Vagina (tissue), 2 donors: ENCODE measurements at regions not wholly inside any gene's neighbourhood (a gene's known extent, or its start where the extent isn't known, plus 50 kb on each side); places are given as distances from the start of the nearest gene placed in this dataset.

Experiments
- POLR2A ChIP-seq, 2 donors: fragments of 450-650 bp; IDR thresholded peaks; one replicate each; pipeline ENCODE4 v1.6.1; 2017; ENCODE audit warnings: antibody characterized with exemption in 2 of 2, mild to moderate bottlenecking in 2 of 2, moderate library complexity in 2 of 2
- TF ChIP-seq, protein P1 (sequence below), 3 experiments: fragments of 450-650 bp in 2 of 3; fragments of 200-600 bp in 1 of 3; sonication (generic) in 1 of 3; IDR thresholded peaks; one replicate each; pipeline ENCODE4 v1.5.1; 2017 to 2019; ENCODE audit warnings: antibody characterized with exemption in 3 of 3, mild to moderate bottlenecking in 2 of 3, moderate library complexity in 2 of 3

DNA sequence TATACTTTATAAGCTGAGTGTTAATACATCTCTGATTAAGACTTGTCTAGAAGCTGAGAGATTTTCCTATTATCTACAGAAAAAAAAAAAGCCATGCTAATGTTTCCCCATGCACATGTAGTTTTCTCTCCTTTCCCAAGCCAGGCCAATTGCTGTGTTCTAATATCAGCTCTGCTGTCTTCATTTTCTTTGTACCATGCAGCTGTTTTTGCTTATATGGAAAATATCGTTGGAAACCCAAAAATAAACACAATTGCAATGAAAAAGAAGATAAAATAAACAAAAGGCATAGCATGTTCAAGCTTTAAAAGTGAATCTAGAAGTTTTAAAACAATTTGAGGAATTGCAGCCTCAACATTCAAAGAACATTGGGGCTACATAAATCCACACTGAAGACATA lies 817.4 kb upstream of the ACVR2A start:
- TF ChIP-seq POLR2A (IDR thresholded peaks at IDR 0.05) = no peak
- TF ChIP-seq, protein P1, sequence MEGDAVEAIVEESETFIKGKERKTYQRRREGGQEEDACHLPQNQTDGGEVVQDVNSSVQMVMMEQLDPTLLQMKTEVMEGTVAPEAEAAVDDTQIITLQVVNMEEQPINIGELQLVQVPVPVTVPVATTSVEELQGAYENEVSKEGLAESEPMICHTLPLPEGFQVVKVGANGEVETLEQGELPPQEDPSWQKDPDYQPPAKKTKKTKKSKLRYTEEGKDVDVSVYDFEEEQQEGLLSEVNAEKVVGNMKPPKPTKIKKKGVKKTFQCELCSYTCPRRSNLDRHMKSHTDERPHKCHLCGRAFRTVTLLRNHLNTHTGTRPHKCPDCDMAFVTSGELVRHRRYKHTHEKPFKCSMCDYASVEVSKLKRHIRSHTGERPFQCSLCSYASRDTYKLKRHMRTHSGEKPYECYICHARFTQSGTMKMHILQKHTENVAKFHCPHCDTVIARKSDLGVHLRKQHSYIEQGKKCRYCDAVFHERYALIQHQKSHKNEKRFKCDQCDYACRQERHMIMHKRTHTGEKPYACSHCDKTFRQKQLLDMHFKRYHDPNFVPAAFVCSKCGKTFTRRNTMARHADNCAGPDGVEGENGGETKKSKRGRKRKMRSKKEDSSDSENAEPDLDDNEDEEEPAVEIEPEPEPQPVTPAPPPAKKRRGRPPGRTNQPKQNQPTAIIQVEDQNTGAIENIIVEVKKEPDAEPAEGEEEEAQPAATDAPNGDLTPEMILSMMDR (IDR thresholded peaks at IDR 0.05) = no peak
